ENCODE measurements at regions not wholly inside any gene's neighbourhood (a gene's known extent, or its start where the extent isn't known, plus 50 kb on each side); places are given as distances from the start of the nearest gene placed in this dataset.

DNA sequence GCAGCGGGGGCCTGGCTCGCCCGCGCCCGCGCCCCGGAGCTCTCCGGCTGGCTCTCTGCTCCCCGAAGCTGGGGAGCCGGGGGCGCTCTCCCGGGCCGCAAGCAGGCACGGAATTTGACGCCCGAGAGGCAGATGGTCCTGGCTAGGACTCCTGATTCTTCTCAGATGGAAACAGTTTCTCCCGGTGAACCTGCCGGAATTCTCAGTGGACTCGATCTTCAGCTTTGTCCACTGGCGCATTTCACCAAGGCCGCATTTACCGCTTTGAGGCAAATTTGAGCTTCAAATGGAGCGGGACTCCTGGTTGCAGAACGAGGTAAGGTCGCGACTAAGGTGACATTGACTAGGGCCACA is 305.7 kb upstream of the KCNN2 start:
- H3K27ac ChIP-seq (replicated peaks) = no peak overlapping the region
- DNase-seq (ENCODE audit: low read depth in 1 of 2, low spot score in 1 of 2) = no peak
- H3K27me3 ChIP-seq (ENCODE audit: insufficient read depth, poor library complexity, severe bottlenecking) = no peaks in the 10 kb centered on the region
- TF ChIP-seq POLR2AphosphoS5 (IDR thresholded peaks at IDR 0.05; ENCODE audit: low read depth) (no peak), CTCF (IDR thresholded peaks at IDR 0.05; ENCODE audit: insufficient read depth, low read length) (no peak), SPI1 (IDR thresholded peaks at IDR 0.05; ENCODE audit: borderline replicate concordance, low read depth) (no peak), REST (IDR thresholded peaks at IDR 0.05; ENCODE audit: insufficient replicate concordance, low read depth) (no peak), GABPA (IDR thresholded peaks at IDR 0.05; ENCODE audit: low read depth) (no peak)
- H3K4me3 ChIP-seq (replicated peaks; ENCODE audit: insufficient read depth, low read length) = no peak overlapping the region

- no peak overlapping the region for H3K27ac ChIP-seq (replicated peaks)
- no peak for TF ChIP-seq SPI1 (IDR thresholded peaks at IDR 0.05; ENCODE audit: borderline replicate concordance, low read depth)
- TF ChIP-seq REST (IDR thresholded peaks at IDR 0.05; ENCODE audit: insufficient replicate concordance, low read depth) = no peak
- no peak for TF ChIP-seq GABPA (IDR thresholded peaks at IDR 0.05; ENCODE audit: low read depth)
- TF ChIP-seq POLR2AphosphoS5 (IDR thresholded peaks at IDR 0.05; ENCODE audit: low read depth) = no peak
- TF ChIP-seq CTCF (IDR thresholded peaks at IDR 0.05; ENCODE audit: insufficient read depth, low read length) = no peak
- DNase-seq (ENCODE audit: low read depth in 1 of 2, low spot score in 1 of 2) = no peak
- H3K4me3 ChIP-seq (replicated peaks; ENCODE audit: insufficient read depth, low read length) = no peak overlapping the region
- no peaks in the 10 kb centered on the region for H3K27me3 ChIP-seq (ENCODE audit: insufficient read depth, poor library complexity, severe bottlenecking)
Observed at GRCh38 chr5:114060866-114061265, 301.0 kb upstream of the KCNN2 start.

GRCh38 chr5:114062932-114063867 is 298.7 kb upstream of the KCNN2 start:
- Histone ChIP-seq H3K27ac (replicated peaks) (no peak overlapping the region), H3K27me3 (ENCODE audit: insufficient read depth, poor library complexity, severe bottlenecking) (no peaks in the 10 kb centered on the region), H3K4me3 (replicated peaks; ENCODE audit: insufficient read depth, low read length) (no peak overlapping the region)
- TF ChIP-seq SPI1 (IDR thresholded peaks at IDR 0.05; ENCODE audit: borderline replicate concordance, low read depth) (no peak), GABPA (IDR thresholded peaks at IDR 0.05; ENCODE audit: low read depth) (no peak), CTCF (IDR thresholded peaks at IDR 0.05; ENCODE audit: insufficient read depth, low read length) (no peak), REST (IDR thresholded peaks at IDR 0.05; ENCODE audit: insufficient replicate concordance, low read depth) (no peak), POLR2AphosphoS5 (IDR thresholded peaks at IDR 0.05; ENCODE audit: low read depth) (no peak)
- no peak for DNase-seq (ENCODE audit: low read depth in 1 of 2, low spot score in 1 of 2)

All from HL-60 (cell line).